GM21360 (cell line): ENCODE measurements at regions not wholly inside any gene's neighbourhood (a gene's known extent, or its start where the extent isn't known, plus 50 kb on each side); places are given as distances from the start of the nearest gene placed in this dataset.
A peak's percentile ranks its signal among the peaks of the same experiment; 100 is the strongest.

Source experiments
- ATAC-seq: cut with Tn5 transposase; IDR thresholded peaks from one replicate; pipeline ENCODE4 v1.9.1; 2021; ENCODE audit warnings: mild to moderate bottlenecking, moderate library complexity; ENCODE audit not compliant: unreplicated experiment

- no peak for ATAC-seq
These were observed 154.0 kb downstream of the PSMG1 start for GRCh38 chr21:39029086-39029755.

GRCh38 chr21:39025198-39025597 lies 158.1 kb downstream of the PSMG1 start:
- ATAC-seq: no peak

GRCh38 chr21:39024538-39024937 lies 158.7 kb downstream of the PSMG1 start:
- ATAC-seq: no peak

GRCh38 chr21:39022863-39023693 lies 160.2 kb downstream of the PSMG1 start:
- no peak for ATAC-seq

- ATAC-seq: no peak
These were observed 160.8 kb downstream of the PSMG1 start for GRCh38 chr21:39022466-39022862.

GRCh38 chr21:39022035-39022434 lies 161.2 kb downstream of the PSMG1 start:
- no peak for ATAC-seq

GRCh38 chr21:39021478-39021832 lies 161.8 kb downstream of the PSMG1 start:
- ATAC-seq: no peak

GRCh38 chr21:39020751-39021477 lies 162.3 kb downstream of the PSMG1 start:
- ATAC-seq: no peak

- no peak for ATAC-seq
These were observed 164.5 kb downstream of the PSMG1 start for GRCh38 chr21:39018730-39019129.

- ATAC-seq: peak; percentile 84
These were observed 166.4 kb downstream of the PSMG1 start for GRCh38 chr21:39016740-39017315.

- ATAC-seq: no peak
These were observed 168.5 kb downstream of the PSMG1 start for GRCh38 chr21:39014747-39015146.

- ATAC-seq: no peak
These were observed 170.7 kb downstream of the PSMG1 start for GRCh38 chr21:39012326-39013230.

GRCh38 chr21:39011911-39012310 lies 171.3 kb downstream of the PSMG1 start:
- no peak for ATAC-seq

GRCh38 chr21:39010629-39011404 lies 172.4 kb downstream of the PSMG1 start:
- no peak for ATAC-seq

- ATAC-seq: no peak
These were observed 173.5 kb downstream of the PSMG1 start for GRCh38 chr21:39009587-39010225.

- ATAC-seq: no peak
These were observed 175.3 kb downstream of the PSMG1 start for GRCh38 chr21:39007985-39008384.

GRCh38 chr21:39007532-39007931 lies 175.7 kb downstream of the PSMG1 start:
- no peak for ATAC-seq

- no peak for ATAC-seq
These were observed 176.5 kb downstream of the PSMG1 start for GRCh38 chr21:39006571-39007311.

- ATAC-seq: no peak
These were observed 177.8 kb downstream of the PSMG1 start for GRCh38 chr21:39005502-39005787.
